ENCODE measurements at regions not wholly inside any gene's neighbourhood (a gene's known extent, or its start where the extent isn't known, plus 50 kb on each side); places are given as distances from the start of the nearest gene placed in this dataset.
A peak's percentile ranks its signal among the peaks of the same experiment; 100 is the strongest.

DNA sequence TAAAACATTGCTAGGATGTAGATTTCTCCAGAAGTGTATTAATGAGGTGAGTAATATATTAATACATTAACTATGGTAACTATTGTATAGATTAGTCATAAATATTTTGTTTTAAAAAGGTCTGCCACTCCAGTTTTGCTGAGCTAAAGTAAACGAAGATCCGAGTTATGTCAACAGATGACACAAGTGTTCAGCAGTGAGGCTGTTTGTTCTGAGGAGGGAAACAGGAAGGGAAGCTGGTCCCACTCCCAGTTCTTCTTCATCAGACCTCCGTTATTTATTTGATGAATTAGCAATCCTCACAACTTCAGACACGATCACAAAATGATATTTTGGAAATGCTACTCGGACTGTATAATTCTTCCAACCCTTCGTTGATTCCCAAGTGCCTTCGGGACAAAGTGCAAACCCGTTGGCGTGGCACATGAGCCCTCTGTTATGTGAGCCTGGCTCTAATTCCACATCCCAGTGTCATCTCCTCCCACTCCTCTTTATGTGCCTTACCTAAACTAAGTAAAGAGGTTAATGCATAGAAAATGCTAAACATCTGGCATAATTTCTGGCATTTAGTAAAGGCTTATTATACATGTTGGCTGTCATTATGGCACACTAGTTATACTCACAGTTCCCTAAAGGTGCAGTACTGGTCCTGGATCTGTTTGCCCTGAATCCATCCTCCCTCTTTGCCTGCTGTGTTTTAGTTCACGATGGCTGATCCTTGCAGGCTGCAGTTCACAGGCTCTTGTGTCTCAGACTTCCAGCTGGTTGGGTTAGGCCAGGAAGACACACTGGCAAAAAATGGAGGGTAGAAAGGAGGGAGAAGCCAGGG, 190.6 kb upstream of the LNX1 start:
- H3K9me3 ChIP-seq: no peaks in the 10 kb centered on the region
- peaks cover 0 to 2% of the 10 kb centered on the region in 2 donors for H3K4me1 ChIP-seq
- ATAC-seq (no peak), DNase-seq (peak in 2 of 4 donors; percentile 18 to 43)
- intact Hi-C loops (cut with DNase I): no loop called here
- H3K27ac ChIP-seq: no peak overlapping the region
- no peaks in the 10 kb centered on the region for H3K36me3 ChIP-seq
- no peaks in the 10 kb centered on the region for H3K27me3 ChIP-seq
- no peak overlapping the region for H3K4me3 ChIP-seq
- TF ChIP-seq, protein P1, sequence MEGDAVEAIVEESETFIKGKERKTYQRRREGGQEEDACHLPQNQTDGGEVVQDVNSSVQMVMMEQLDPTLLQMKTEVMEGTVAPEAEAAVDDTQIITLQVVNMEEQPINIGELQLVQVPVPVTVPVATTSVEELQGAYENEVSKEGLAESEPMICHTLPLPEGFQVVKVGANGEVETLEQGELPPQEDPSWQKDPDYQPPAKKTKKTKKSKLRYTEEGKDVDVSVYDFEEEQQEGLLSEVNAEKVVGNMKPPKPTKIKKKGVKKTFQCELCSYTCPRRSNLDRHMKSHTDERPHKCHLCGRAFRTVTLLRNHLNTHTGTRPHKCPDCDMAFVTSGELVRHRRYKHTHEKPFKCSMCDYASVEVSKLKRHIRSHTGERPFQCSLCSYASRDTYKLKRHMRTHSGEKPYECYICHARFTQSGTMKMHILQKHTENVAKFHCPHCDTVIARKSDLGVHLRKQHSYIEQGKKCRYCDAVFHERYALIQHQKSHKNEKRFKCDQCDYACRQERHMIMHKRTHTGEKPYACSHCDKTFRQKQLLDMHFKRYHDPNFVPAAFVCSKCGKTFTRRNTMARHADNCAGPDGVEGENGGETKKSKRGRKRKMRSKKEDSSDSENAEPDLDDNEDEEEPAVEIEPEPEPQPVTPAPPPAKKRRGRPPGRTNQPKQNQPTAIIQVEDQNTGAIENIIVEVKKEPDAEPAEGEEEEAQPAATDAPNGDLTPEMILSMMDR (IDR thresholded peaks at IDR 0.05): no peak

DNA sequence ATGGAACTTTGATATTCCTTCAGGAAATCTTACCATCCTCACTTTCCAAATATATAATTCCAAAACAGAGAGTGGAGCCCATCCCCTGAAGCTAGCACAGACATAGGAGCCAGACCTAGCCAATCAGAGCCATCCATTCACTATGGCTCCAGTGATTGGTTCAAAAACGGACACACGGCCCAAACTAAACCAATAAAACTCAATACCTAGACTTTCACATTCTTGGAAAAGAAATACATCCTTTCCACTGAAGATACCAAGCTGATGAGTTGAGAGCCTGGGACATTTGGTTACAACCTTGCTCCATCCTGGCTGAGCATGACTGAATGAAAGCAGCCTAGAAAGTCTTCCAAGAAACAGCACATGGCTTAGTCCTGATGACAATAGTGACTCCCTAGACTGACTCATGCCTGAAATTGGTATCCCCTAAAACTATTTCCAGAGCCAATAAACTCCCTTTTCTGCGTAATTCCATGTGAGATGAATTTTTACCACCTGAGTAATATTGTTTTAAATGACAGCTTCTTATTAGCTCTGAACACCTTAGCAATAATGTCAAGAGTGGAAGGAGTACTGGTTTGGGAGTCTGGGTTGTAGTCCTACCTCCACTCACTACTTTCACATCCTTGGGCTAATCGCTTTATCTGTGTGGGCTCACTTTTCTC, 189.6 kb upstream of the LNX1 start:
- ATAC-seq: no peak
- Histone ChIP-seq H3K27me3 (no peaks in the 10 kb centered on the region), H3K4me3 (no peak overlapping the region), H3K36me3 (no peaks in the 10 kb centered on the region), H3K27ac (no peak overlapping the region), H3K4me1 (no peaks in the 10 kb centered on the region), H3K9me3 (no peaks in the 10 kb centered on the region)
- TF ChIP-seq, protein P1 (IDR thresholded peaks at IDR 0.05): no peak
- DNase-seq: no peak
- intact Hi-C loops (cut with DNase I): no loop called here

DNA sequence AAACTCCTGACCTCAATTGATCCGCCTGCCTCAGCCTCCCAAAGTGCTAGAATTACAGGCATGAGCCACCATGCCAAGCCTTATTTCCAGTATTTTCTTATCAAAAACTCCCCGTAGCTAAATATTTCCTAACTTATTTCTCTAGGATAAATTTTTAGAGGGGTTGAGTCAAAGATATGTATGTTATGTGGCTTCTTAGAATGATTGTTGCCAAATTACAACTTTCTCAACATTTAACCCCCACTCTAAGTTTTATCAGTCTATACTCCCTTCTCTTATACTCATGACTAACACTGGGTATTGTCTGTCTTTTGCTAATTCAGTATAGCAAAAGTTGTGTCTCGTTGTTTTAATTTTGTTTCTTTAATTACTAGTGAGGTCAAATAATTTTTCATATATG, 187.7 kb upstream of the LNX1 start:
- Histone ChIP-seq H3K9me3 (no peaks in the 10 kb centered on the region), H3K36me3 (no peaks in the 10 kb centered on the region), H3K4me3 (no peak overlapping the region), H3K4me1 (no peaks in the 10 kb centered on the region), H3K27me3 (no peaks in the 10 kb centered on the region), H3K27ac (no peak overlapping the region)
- TF ChIP-seq, protein P1 (IDR thresholded peaks at IDR 0.05): no peak
- intact Hi-C loops (cut with DNase I): no loop called here
- DNase-seq (no peak), ATAC-seq (no peak)

DNA sequence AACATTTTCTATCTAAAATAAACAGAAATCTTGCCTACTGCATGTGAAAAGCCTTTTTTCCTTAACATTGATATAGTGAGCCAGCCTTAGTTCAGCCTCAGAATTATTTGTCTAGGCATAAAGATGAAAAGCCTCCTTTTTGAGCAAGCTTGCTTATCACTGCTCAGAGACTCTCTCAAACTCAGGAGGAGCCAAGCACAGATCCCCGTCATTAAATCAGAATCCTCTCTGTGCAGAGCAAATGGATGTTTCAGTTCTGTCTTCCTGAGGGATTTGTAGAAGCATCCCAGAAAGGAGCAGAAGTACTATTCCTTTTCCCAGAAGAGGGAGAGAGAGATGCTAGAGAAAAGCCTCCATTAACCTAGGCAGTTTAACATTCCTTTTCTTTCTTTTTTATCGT, 186.9 kb upstream of the LNX1 start:
- DNase-seq (no peak), ATAC-seq (no peak)
- no peaks in the 10 kb centered on the region for H3K36me3 ChIP-seq
- no peaks in the 10 kb centered on the region for H3K27me3 ChIP-seq
- intact Hi-C loops (cut with DNase I): no loop called here
- H3K9me3 ChIP-seq: no peaks in the 10 kb centered on the region
- H3K4me3 ChIP-seq: no peak overlapping the region
- TF ChIP-seq, protein P1 (IDR thresholded peaks at IDR 0.05): no peak
- no peak overlapping the region for H3K27ac ChIP-seq
- H3K4me1 ChIP-seq: no peaks in the 10 kb centered on the region

DNA sequence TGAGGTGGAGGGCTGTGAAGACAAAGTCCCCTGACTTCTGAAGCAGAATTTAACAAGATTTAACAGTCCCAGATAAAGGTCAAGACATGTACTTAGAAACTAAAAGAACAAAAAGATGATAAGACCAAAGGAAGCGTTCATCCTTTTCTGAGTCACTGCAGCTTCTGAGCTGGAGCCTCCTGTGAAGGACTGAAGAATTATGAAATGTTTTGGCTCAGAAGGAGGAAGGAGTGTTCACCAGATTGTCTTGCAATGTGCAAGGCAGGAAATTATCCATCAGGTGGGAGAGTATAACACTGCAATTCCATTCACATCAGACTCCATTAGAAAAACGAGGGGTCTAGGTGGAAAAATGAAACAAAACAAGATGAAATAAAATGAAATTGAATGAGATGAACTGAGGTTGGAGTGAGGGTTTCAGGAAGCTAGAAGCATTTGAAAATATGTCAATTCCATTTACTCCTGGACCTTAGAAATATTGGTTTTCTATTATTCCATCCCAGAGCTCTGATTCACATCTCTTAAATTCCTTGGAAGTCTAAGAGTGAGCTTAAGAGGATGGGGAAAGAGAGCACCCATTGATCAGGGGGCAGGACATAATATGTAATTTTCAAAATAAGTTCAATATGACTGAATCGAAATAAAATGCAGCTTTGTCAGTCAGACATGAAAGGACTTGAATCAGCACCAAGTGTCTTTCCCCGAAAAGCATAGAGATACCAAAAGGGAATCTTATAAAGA, 186.1 kb upstream of the LNX1 start:
- no peaks in the 10 kb centered on the region for H3K9me3 ChIP-seq
- H3K4me1 ChIP-seq: no peaks in the 10 kb centered on the region
- H3K36me3 ChIP-seq: no peaks in the 10 kb centered on the region
- intact Hi-C loops (cut with DNase I): no loop called here
- ATAC-seq (peak; percentile 49), DNase-seq (no peak)
- no peak overlapping the region for H3K4me3 ChIP-seq
- TF ChIP-seq, protein P1 (IDR thresholded peaks at IDR 0.05): no peak
- no peaks in the 10 kb centered on the region for H3K27me3 ChIP-seq
- H3K27ac ChIP-seq: no peak overlapping the region

Data from left lung (tissue), 4 donors.